ENCODE measurements at regions not wholly inside any gene's neighbourhood (a gene's known extent, or its start where the extent isn't known, plus 50 kb on each side); places are given as distances from the start of the nearest gene placed in this dataset.

GRCh38 chr16:72415379-72415778 is 243.4 kb upstream of the PMFBP1 start:
- no peaks in the 10 kb centered on the region for H3F3A ChIP-seq (ENCODE audit: insufficient read depth, low read length)
- H3K9me3 ChIP-seq (ENCODE audit: low read length) = no peaks in the 10 kb centered on the region
- no peaks in the 10 kb centered on the region for H3K27me3 ChIP-seq (ENCODE audit: insufficient read depth, low read length)
- H4K20me1 ChIP-seq (ENCODE audit: insufficient read depth, low read length) = no peaks in the 10 kb centered on the region
- H3K36me3 ChIP-seq (ENCODE audit: insufficient read depth, low read length) = no peaks in the 10 kb centered on the region
- no peak overlapping the region for H3K27ac ChIP-seq (ENCODE audit: low read depth, low read length, poor library complexity, severe bottlenecking)
- H3K4me3 ChIP-seq (ENCODE audit: low read depth, low read length, poor library complexity, severe bottlenecking) = no peak overlapping the region
- no peak overlapping the region for H2AFZ ChIP-seq (ENCODE audit: low read length)
- H3K9ac ChIP-seq (ENCODE audit: low read length) = no peak overlapping the region
- H3K9me2 ChIP-seq (ENCODE audit: low read depth, low read length) = no peaks in the 10 kb centered on the region
- no peaks in the 10 kb centered on the region for H3K4me1 ChIP-seq (ENCODE audit: insufficient read depth, low read length, severe bottlenecking)
- H3K4me2 ChIP-seq (ENCODE audit: low read length) = no peak overlapping the region
- no peaks in the 10 kb centered on the region for H3K79me2 ChIP-seq (ENCODE audit: insufficient read depth, low read length)
- TF ChIP-seq EZH2 (IDR thresholded peaks at IDR 0.05; ENCODE audit: borderline replicate concordance, low read length) (no peak), CTCF (IDR thresholded peaks at IDR 0.05; ENCODE audit: low read length) (no peak)

GRCh38 chr16:72410492-72410891 is 238.5 kb upstream of the PMFBP1 start:
- no peaks in the 10 kb centered on the region for H3K27me3 ChIP-seq (ENCODE audit: insufficient read depth, low read length)
- no peak overlapping the region for H3K4me2 ChIP-seq (ENCODE audit: low read length)
- no peaks in the 10 kb centered on the region for H3K79me2 ChIP-seq (ENCODE audit: insufficient read depth, low read length)
- no peak overlapping the region for H3K27ac ChIP-seq (ENCODE audit: low read depth, low read length, poor library complexity, severe bottlenecking)
- no peak overlapping the region for H2AFZ ChIP-seq (ENCODE audit: low read length)
- TF ChIP-seq CTCF (IDR thresholded peaks at IDR 0.05; ENCODE audit: low read length) = no peak
- TF ChIP-seq EZH2 (IDR thresholded peaks at IDR 0.05; ENCODE audit: borderline replicate concordance, low read length) = no peak
- no peaks in the 10 kb centered on the region for H3K9me3 ChIP-seq (ENCODE audit: low read length)
- no peaks in the 10 kb centered on the region for H3K9me2 ChIP-seq (ENCODE audit: low read depth, low read length)
- H3K36me3 ChIP-seq (ENCODE audit: insufficient read depth, low read length) = no peaks in the 10 kb centered on the region
- no peaks in the 10 kb centered on the region for H4K20me1 ChIP-seq (ENCODE audit: insufficient read depth, low read length)
- no peak overlapping the region for H3K4me3 ChIP-seq (ENCODE audit: low read depth, low read length, poor library complexity, severe bottlenecking)
- no peaks in the 10 kb centered on the region for H3K4me1 ChIP-seq (ENCODE audit: insufficient read depth, low read length, severe bottlenecking)
- H3K9ac ChIP-seq (ENCODE audit: low read length) = no peak overlapping the region
- H3F3A ChIP-seq (ENCODE audit: insufficient read depth, low read length) = no peaks in the 10 kb centered on the region

GRCh38 chr16:72409423-72409822 is 237.5 kb upstream of the PMFBP1 start:
- H3K4me2 ChIP-seq (ENCODE audit: low read length) = no peak overlapping the region
- no peak overlapping the region for H2AFZ ChIP-seq (ENCODE audit: low read length)
- no peaks in the 10 kb centered on the region for H3K27me3 ChIP-seq (ENCODE audit: insufficient read depth, low read length)
- H3K9me2 ChIP-seq (ENCODE audit: low read depth, low read length) = no peaks in the 10 kb centered on the region
- TF ChIP-seq CTCF (IDR thresholded peaks at IDR 0.05; ENCODE audit: low read length) (no peak), EZH2 (IDR thresholded peaks at IDR 0.05; ENCODE audit: borderline replicate concordance, low read length) (no peak)
- H3K9me3 ChIP-seq (ENCODE audit: low read length) = no peaks in the 10 kb centered on the region
- no peak overlapping the region for H3K4me3 ChIP-seq (ENCODE audit: low read depth, low read length, poor library complexity, severe bottlenecking)
- no peaks in the 10 kb centered on the region for H3K79me2 ChIP-seq (ENCODE audit: insufficient read depth, low read length)
- no peaks in the 10 kb centered on the region for H4K20me1 ChIP-seq (ENCODE audit: insufficient read depth, low read length)
- no peaks in the 10 kb centered on the region for H3K4me1 ChIP-seq (ENCODE audit: insufficient read depth, low read length, severe bottlenecking)
- H3F3A ChIP-seq (ENCODE audit: insufficient read depth, low read length) = no peaks in the 10 kb centered on the region
- no peak overlapping the region for H3K9ac ChIP-seq (ENCODE audit: low read length)
- no peaks in the 10 kb centered on the region for H3K36me3 ChIP-seq (ENCODE audit: insufficient read depth, low read length)
- no peak overlapping the region for H3K27ac ChIP-seq (ENCODE audit: low read depth, low read length, poor library complexity, severe bottlenecking)

Measured in OCI-LY1 (cell line).